Smooth muscle cell (in vitro differentiated cells): ENCODE measurements at regions not wholly inside any gene's neighbourhood (a gene's known extent, or its start where the extent isn't known, plus 50 kb on each side); places are given as distances from the start of the nearest gene placed in this dataset.

Experiments used
- DNase-seq: peaks from one replicate; lab custom pipeline; 2025; ENCODE audit not compliant: unreplicated experiment; lab: John Stamatoyannopoulos, UW
- H2AFZ ChIP-seq: fragments of 200-600 bp; sonication (generic); 2 replicates; pipeline ENCODE4 v1.6.0; 2016; ENCODE audit warnings: antibody characterized with exemption, low read depth, mild to moderate bottlenecking
- H3F3A ChIP-seq: fragments of 200-600 bp; sonication (generic); 2 replicates; pipeline ENCODE4 v1.6.0; 2017; ENCODE audit warnings: antibody characterized with exemption, low read depth
- H3K27ac ChIP-seq: fragments of 200-600 bp; sonication (generic); 2 replicates; pipeline ENCODE4 v1.5.1; 2016; ENCODE audit warnings: low read depth, mild to moderate bottlenecking
- H3K27me3 ChIP-seq: fragments of 200-600 bp; sonication (generic); 2 replicates; pipeline ENCODE4 v1.6.1; 2016; ENCODE audit warnings: low read depth, mild to moderate bottlenecking
- H3K36me3 ChIP-seq: fragments of 200-600 bp; sonication (generic); 2 replicates; pipeline ENCODE4 v1.5.1; 2016; ENCODE audit warnings: low read depth
- H3K4me1 ChIP-seq: fragments of 200-600 bp; sonication (generic); 2 replicates; pipeline ENCODE4 v1.5.1; 2016; ENCODE audit warnings: low read depth
- H3K4me2 ChIP-seq: fragments of 200-600 bp; sonication (generic); 2 replicates; pipeline ENCODE4 v1.6.0; 2016; ENCODE audit warnings: mild to moderate bottlenecking
- H3K4me3 ChIP-seq: fragments of 200-600 bp; sonication (generic); 2 replicates; pipeline ENCODE4 v1.5.1; 2016; ENCODE audit warnings: mild to moderate bottlenecking
- H3K79me2 ChIP-seq: fragments of 200-600 bp; sonication (generic); 2 replicates; pipeline ENCODE4 v1.6.0; 2016; ENCODE audit warnings: low read depth, mild to moderate bottlenecking
- H3K9ac ChIP-seq: fragments of 200-600 bp; sonication (generic); 2 replicates; pipeline ENCODE4 v1.6.0; 2016; ENCODE audit warnings: low read depth
- H3K9me3 ChIP-seq: fragments of 200-600 bp; sonication (generic); replicated peaks from 2 replicates; pipeline ENCODE4 v1.5.1; 2016; ENCODE audit warnings: low read depth
- H4K20me1 ChIP-seq: fragments of 200-600 bp; sonication (generic); 2 replicates; pipeline ENCODE4 v1.6.0; 2016; ENCODE audit warnings: low read depth
- WGBS: methylation state at CpG from one replicate; pipeline ENCODE4 v1.1.7; 2016; ENCODE audit warnings: low lambda C conversion rate; 5-methylcytosine and 5-hydroxymethylcytosine counted together
- TF ChIP-seq, protein P1 (sequence below): fragments of 200-600 bp; sonication (generic); IDR thresholded peaks from 2 replicates; pipeline ENCODE4 v1.5.1; 2017; ENCODE audit warnings: borderline replicate concordance, mild to moderate bottlenecking, antibody characterized with exemption; ENCODE audit not compliant: insufficient read depth, poor library complexity, severe bottlenecking

DNA sequence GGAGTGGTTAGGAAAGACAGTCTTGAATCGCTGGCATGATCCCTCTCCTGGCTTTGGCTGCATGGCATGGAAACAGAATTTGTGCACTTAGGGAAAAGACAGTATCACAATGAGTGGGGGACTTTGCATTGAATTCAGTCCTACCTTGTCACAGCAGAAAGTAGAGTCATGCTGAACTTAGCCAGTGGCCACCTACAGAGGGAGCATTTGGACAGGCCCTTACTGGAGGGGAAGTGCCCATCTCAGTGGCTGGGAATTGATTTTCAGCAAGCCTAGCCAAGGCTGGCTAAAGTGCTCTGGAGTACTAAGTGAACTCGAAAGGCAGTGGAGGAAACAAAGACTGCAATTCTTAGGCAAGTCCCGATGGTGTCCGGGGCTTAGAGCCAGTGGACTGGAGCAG, 364.3 kb upstream of the TOM1L1 start:
- Histone ChIP-seq H2AFZ (no peak overlapping the region), H3K4me1 (no peaks in the 10 kb centered on the region), H3K9ac (no peak overlapping the region), H3F3A (no peaks in the 10 kb centered on the region), H3K9me3 (no peaks in the 10 kb centered on the region), H3K79me2 (no peaks in the 10 kb centered on the region), H3K4me2 (no peak overlapping the region), H4K20me1 (no peaks in the 10 kb centered on the region), H3K36me3 (no peaks in the 10 kb centered on the region), H3K27me3 (no peaks in the 10 kb centered on the region), H3K27ac (no peak overlapping the region), H3K4me3 (no peak overlapping the region)
- TF ChIP-seq, protein P1, sequence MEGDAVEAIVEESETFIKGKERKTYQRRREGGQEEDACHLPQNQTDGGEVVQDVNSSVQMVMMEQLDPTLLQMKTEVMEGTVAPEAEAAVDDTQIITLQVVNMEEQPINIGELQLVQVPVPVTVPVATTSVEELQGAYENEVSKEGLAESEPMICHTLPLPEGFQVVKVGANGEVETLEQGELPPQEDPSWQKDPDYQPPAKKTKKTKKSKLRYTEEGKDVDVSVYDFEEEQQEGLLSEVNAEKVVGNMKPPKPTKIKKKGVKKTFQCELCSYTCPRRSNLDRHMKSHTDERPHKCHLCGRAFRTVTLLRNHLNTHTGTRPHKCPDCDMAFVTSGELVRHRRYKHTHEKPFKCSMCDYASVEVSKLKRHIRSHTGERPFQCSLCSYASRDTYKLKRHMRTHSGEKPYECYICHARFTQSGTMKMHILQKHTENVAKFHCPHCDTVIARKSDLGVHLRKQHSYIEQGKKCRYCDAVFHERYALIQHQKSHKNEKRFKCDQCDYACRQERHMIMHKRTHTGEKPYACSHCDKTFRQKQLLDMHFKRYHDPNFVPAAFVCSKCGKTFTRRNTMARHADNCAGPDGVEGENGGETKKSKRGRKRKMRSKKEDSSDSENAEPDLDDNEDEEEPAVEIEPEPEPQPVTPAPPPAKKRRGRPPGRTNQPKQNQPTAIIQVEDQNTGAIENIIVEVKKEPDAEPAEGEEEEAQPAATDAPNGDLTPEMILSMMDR = no peak
- 92% methylated on average over 4 of the region's 4 CpGs for WGBS
- DNase-seq = no peak

DNA sequence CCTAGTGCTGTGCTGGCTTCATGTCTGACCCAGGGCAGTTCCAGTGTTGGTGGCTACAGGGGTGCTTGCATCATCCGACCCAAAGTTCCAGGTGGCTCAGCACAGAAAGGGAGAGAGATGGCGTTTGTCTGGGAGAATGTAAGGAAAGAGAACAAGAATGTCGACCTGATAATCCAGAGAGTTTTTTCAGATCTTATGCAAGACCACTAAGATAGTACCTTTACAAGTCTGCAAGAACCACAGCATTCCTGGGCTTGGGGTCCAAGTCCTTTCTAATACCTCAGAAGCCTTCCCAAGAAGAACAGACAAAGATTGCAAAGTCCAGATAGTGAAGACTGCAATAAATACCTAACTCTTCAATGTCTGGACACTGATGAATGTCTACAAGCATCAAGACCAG, 363.0 kb upstream of the TOM1L1 start:
- Histone ChIP-seq H3K27ac (no peak overlapping the region), H3K4me2 (no peak overlapping the region)

DNA sequence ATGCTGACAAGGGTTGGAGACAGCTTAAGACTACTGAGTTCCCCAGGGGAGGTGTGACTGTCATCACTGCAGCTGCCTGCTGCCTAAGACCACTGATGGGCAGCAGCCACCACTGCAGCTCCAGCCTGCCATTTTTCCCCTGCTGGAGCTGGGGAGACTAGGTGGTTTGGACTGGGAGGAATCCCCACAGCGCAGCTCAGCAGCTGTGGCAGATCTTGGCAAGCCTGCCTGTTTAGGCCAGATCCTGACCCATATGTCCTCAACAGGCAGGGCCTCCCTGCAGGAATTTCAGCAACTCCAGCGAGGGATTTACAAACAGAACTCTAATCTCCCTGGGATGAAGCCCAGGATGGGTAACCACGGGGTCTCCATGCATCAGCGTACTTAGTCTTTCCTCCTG, 356.4 kb upstream of the TOM1L1 start:
- H3K4me3 ChIP-seq = no peak overlapping the region
- DNase-seq = no peak
- no peaks in the 10 kb centered on the region for H3K36me3 ChIP-seq
- no peaks in the 10 kb centered on the region for H3K9me3 ChIP-seq
- no peaks in the 10 kb centered on the region for H3F3A ChIP-seq
- no peak overlapping the region for H3K9ac ChIP-seq
- H4K20me1 ChIP-seq = no peaks in the 10 kb centered on the region
- H3K27me3 ChIP-seq = no peaks in the 10 kb centered on the region
- H2AFZ ChIP-seq = no peak overlapping the region
- H3K79me2 ChIP-seq = no peaks in the 10 kb centered on the region
- TF ChIP-seq, protein P1 = no peak
- WGBS = 66% methylated on average over 4 of the region's 4 CpGs
- H3K4me2 ChIP-seq = no peak overlapping the region
- no peaks in the 10 kb centered on the region for H3K4me1 ChIP-seq
- H3K27ac ChIP-seq = no peak overlapping the region

More for the DNA sequence above, 363.0 kb upstream of the TOM1L1 start:
- H2AFZ ChIP-seq = no peak overlapping the region
- H3K79me2 ChIP-seq = no peaks in the 10 kb centered on the region
- H4K20me1 ChIP-seq = no peaks in the 10 kb centered on the region
- no peak overlapping the region for H3K4me3 ChIP-seq
- no peaks in the 10 kb centered on the region for H3F3A ChIP-seq
- no peak for DNase-seq
- no peaks in the 10 kb centered on the region for H3K36me3 ChIP-seq
- no peaks in the 10 kb centered on the region for H3K9me3 ChIP-seq
- no peaks in the 10 kb centered on the region for H3K27me3 ChIP-seq
- 92% methylated on average over 3 of the region's 3 CpGs for WGBS
- TF ChIP-seq, protein P1 = no peak
- H3K4me1 ChIP-seq = no peaks in the 10 kb centered on the region
- H3K9ac ChIP-seq = no peak overlapping the region

DNA sequence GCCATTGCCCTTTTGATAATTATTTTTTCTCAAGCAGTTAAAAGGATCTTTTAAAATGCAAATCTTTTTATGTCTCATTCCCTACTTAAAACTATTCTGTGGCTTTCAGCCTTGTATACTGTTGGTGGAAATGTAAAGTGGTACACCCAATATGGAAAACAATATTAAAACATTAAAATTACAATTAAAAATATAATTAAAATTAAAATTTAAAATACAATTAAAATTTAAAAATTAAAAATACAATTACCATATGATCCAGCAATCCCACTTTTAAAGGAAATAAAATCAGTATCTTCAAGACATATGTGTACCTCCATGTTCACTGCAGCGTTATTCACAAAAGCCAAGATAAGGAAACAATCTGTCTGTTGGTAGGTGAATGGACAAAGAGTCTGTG, 340.8 kb upstream of the TOM1L1 start:
- Histone ChIP-seq H3K36me3 (no peaks in the 10 kb centered on the region), H3K9ac (no peak overlapping the region), H3K27me3 (no peaks in the 10 kb centered on the region), H4K20me1 (no peaks in the 10 kb centered on the region), H3K4me2 (no peak overlapping the region), H3K79me2 (no peaks in the 10 kb centered on the region), H3K27ac (no peak overlapping the region), H3F3A (no peaks in the 10 kb centered on the region), H3K9me3 (no peaks in the 10 kb centered on the region), H2AFZ (no peak overlapping the region), H3K4me3 (no peak overlapping the region), H3K4me1 (no peaks in the 10 kb centered on the region)
- DNase-seq = no peak
- TF ChIP-seq, protein P1 = no peak
- WGBS = 89% methylated on average over 1 of the region's 1 CpG
